Smooth muscle cell (in vitro differentiated cells): ENCODE measurements at regions not wholly inside any gene's neighbourhood (a gene's known extent, or its start where the extent isn't known, plus 50 kb on each side); places are given as distances from the start of the nearest gene placed in this dataset.

Experiments used
- DNase-seq: peaks from one replicate; lab custom pipeline; 2025; ENCODE audit not compliant: unreplicated experiment; lab: John Stamatoyannopoulos, UW
- H2AFZ ChIP-seq: fragments of 200-600 bp; sonication (generic); 2 replicates; pipeline ENCODE4 v1.6.0; 2016; ENCODE audit warnings: antibody characterized with exemption, low read depth, mild to moderate bottlenecking
- H3F3A ChIP-seq: fragments of 200-600 bp; sonication (generic); 2 replicates; pipeline ENCODE4 v1.6.0; 2017; ENCODE audit warnings: antibody characterized with exemption, low read depth
- H3K27ac ChIP-seq: fragments of 200-600 bp; sonication (generic); 2 replicates; pipeline ENCODE4 v1.5.1; 2016; ENCODE audit warnings: low read depth, mild to moderate bottlenecking
- H3K27me3 ChIP-seq: fragments of 200-600 bp; sonication (generic); 2 replicates; pipeline ENCODE4 v1.6.1; 2016; ENCODE audit warnings: low read depth, mild to moderate bottlenecking
- H3K36me3 ChIP-seq: fragments of 200-600 bp; sonication (generic); 2 replicates; pipeline ENCODE4 v1.5.1; 2016; ENCODE audit warnings: low read depth
- H3K4me1 ChIP-seq: fragments of 200-600 bp; sonication (generic); 2 replicates; pipeline ENCODE4 v1.5.1; 2016; ENCODE audit warnings: low read depth
- H3K4me2 ChIP-seq: fragments of 200-600 bp; sonication (generic); 2 replicates; pipeline ENCODE4 v1.6.0; 2016; ENCODE audit warnings: mild to moderate bottlenecking
- H3K4me3 ChIP-seq: fragments of 200-600 bp; sonication (generic); 2 replicates; pipeline ENCODE4 v1.5.1; 2016; ENCODE audit warnings: mild to moderate bottlenecking
- H3K79me2 ChIP-seq: fragments of 200-600 bp; sonication (generic); 2 replicates; pipeline ENCODE4 v1.6.0; 2016; ENCODE audit warnings: low read depth, mild to moderate bottlenecking
- H3K9ac ChIP-seq: fragments of 200-600 bp; sonication (generic); 2 replicates; pipeline ENCODE4 v1.6.0; 2016; ENCODE audit warnings: low read depth
- H3K9me3 ChIP-seq: fragments of 200-600 bp; sonication (generic); replicated peaks from 2 replicates; pipeline ENCODE4 v1.5.1; 2016; ENCODE audit warnings: low read depth
- H4K20me1 ChIP-seq: fragments of 200-600 bp; sonication (generic); 2 replicates; pipeline ENCODE4 v1.6.0; 2016; ENCODE audit warnings: low read depth
- CTCF ChIP-seq: fragments of 200-600 bp; sonication (generic); IDR thresholded peaks from 2 replicates; pipeline ENCODE4 v1.5.1; 2017; ENCODE audit warnings: borderline replicate concordance, mild to moderate bottlenecking, antibody characterized with exemption; ENCODE audit not compliant: insufficient read depth, poor library complexity, severe bottlenecking
- WGBS: methylation state at CpG from one replicate; pipeline ENCODE4 v1.1.7; 2016; ENCODE audit warnings: low lambda C conversion rate; 5-methylcytosine and 5-hydroxymethylcytosine counted together

GRCh38 chr2:150977296-150977695 lies 284.4 kb downstream of the RBM43 start:
- H3K27ac ChIP-seq, result no peak overlapping the region
- H3K27me3 ChIP-seq, result no peaks in the 10 kb centered on the region
- no peak for TF ChIP-seq CTCF
- WGBS, result 70% methylated on average over 4 of the region's 4 CpGs
- no peaks in the 10 kb centered on the region for H4K20me1 ChIP-seq
- H3K36me3 ChIP-seq, result no peaks in the 10 kb centered on the region
- no peaks in the 10 kb centered on the region for H3K79me2 ChIP-seq
- no peak overlapping the region for H3K4me2 ChIP-seq
- no peak overlapping the region for H3K9ac ChIP-seq
- no peak overlapping the region for H2AFZ ChIP-seq
- H3K9me3 ChIP-seq, result no peaks in the 10 kb centered on the region
- peaks cover 7% of the 10 kb centered on the region for H3K4me1 ChIP-seq
- no peaks in the 10 kb centered on the region for H3F3A ChIP-seq
- no peak for DNase-seq
- H3K4me3 ChIP-seq, result no peak overlapping the region

GRCh38 chr2:150976604-150977003 lies 285.1 kb downstream of the RBM43 start:
- Histone ChIP-seq H3K4me1 (peaks cover 7% of the 10 kb centered on the region), H3K9ac (no peak overlapping the region), H3K79me2 (no peaks in the 10 kb centered on the region), H2AFZ (no peak overlapping the region), H3K9me3 (no peaks in the 10 kb centered on the region), H3K27ac (no peak overlapping the region), H3K36me3 (no peaks in the 10 kb centered on the region), H3F3A (no peaks in the 10 kb centered on the region), H4K20me1 (no peaks in the 10 kb centered on the region), H3K4me2 (no peak overlapping the region), H3K27me3 (no peaks in the 10 kb centered on the region), H3K4me3 (no peak overlapping the region)
- DNase-seq, result no peak
- no peak for TF ChIP-seq CTCF

- Histone ChIP-seq H3K9me3 (no peaks in the 10 kb centered on the region), H3K4me1 (peaks cover 7% of the 10 kb centered on the region), H3K36me3 (no peaks in the 10 kb centered on the region), H2AFZ (no peak overlapping the region), H3K27me3 (no peaks in the 10 kb centered on the region), H3K79me2 (no peaks in the 10 kb centered on the region), H3K27ac (no peak overlapping the region), H3F3A (no peaks in the 10 kb centered on the region), H3K4me2 (no peak overlapping the region), H3K9ac (no peak overlapping the region), H4K20me1 (no peaks in the 10 kb centered on the region), H3K4me3 (no peak overlapping the region)
- TF ChIP-seq CTCF, result no peak
- no peak for DNase-seq
Observed at GRCh38 chr2:150974864-150975263, 286.8 kb downstream of the RBM43 start.

DNA sequence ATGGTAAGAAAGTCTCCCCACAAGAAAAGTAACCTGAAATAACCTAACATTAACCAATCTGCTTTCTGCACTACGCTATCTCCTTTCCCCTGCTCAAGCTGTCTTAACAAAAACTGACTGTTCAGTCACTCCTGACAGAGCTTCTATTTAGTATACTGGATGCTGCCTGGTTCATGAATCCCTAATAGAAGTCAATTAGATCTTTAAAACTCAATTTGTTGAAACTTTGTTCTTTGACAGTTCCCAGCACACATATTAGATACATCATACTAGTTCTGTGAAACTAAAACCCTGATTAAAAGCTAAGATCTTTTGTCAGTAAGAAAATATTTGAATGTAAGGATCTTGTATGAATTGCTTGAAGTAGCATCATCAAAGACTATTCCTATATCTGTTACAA lies 287.4 kb downstream of the RBM43 start:
- peaks cover 7% of the 10 kb centered on the region for H3K4me1 ChIP-seq
- 80% methylated on average over 1 of the region's 1 CpG for WGBS

More for the DNA sequence above, 287.4 kb downstream of the RBM43 start:
- H2AFZ ChIP-seq, result no peak overlapping the region
- H4K20me1 ChIP-seq, result no peaks in the 10 kb centered on the region
- DNase-seq, result no peak
- TF ChIP-seq CTCF, result no peak
- H3K36me3 ChIP-seq, result no peaks in the 10 kb centered on the region
- H3K4me3 ChIP-seq, result no peak overlapping the region
- H3K79me2 ChIP-seq, result no peaks in the 10 kb centered on the region
- H3K27ac ChIP-seq, result no peak overlapping the region
- no peaks in the 10 kb centered on the region for H3K9me3 ChIP-seq
- H3K27me3 ChIP-seq, result no peaks in the 10 kb centered on the region
- no peak overlapping the region for H3K4me2 ChIP-seq
- H3K9ac ChIP-seq, result no peak overlapping the region
- H3F3A ChIP-seq, result no peaks in the 10 kb centered on the region
